Endodermal cell (in vitro differentiated cells): ENCODE measurements at regions not wholly inside any gene's neighbourhood (a gene's known extent, or its start where the extent isn't known, plus 50 kb on each side); places are given as distances from the start of the nearest gene placed in this dataset.
A peak's percentile ranks its signal among the peaks of the same experiment; 100 is the strongest.
"Not testable (repeated sequence)": the region's sequence is repeated elsewhere in the genome, so short reads cannot be mapped to it uniquely, and the experiment has no call there.

Experiments
- DNase-seq: peaks from one replicate; pipeline ENCODE4 v3.0.0-alpha.2; 2017
- H3K27ac ChIP-seq: 2 replicates; pipeline ENCODE4 v1.5.1; 2013; ENCODE audit warnings: mild to moderate bottlenecking, low read depth, low read length, moderate library complexity
- H3K27me3 ChIP-seq: 2 replicates; pipeline ENCODE4 v1.6.1; 2013; ENCODE audit warnings: mild to moderate bottlenecking, low read length, moderate library complexity; ENCODE audit not compliant: insufficient read depth, control insufficient read depth, poor library complexity, severe bottlenecking
- H3K36me3 ChIP-seq: 2 replicates; pipeline ENCODE4 v1.7.0; 2013; ENCODE audit warnings: mild to moderate bottlenecking, low read length, moderate library complexity; ENCODE audit not compliant: control insufficient read depth, insufficient read depth
- H3K4me1 ChIP-seq: one replicate; pipeline ENCODE4 v1.7.0; 2013; ENCODE audit warnings: low read length; ENCODE audit not compliant: control insufficient read depth, insufficient read depth
- H3K4me3 ChIP-seq: 2 replicates; pipeline ENCODE4 v1.5.1; 2013; ENCODE audit warnings: mild to moderate bottlenecking, low read length, moderate library complexity
- H3K9ac ChIP-seq: 2 replicates; pipeline ENCODE4 v1.6.1; 2013; ENCODE audit warnings: mild to moderate bottlenecking, low read length, moderate library complexity; ENCODE audit not compliant: poor library complexity, severe bottlenecking; ENCODE audit errors: extremely low read depth
- H3K9me3 ChIP-seq: 2 replicates; pipeline ENCODE4 v1.6.1; 2013; ENCODE audit warnings: mild to moderate bottlenecking, low read length, moderate library complexity; ENCODE audit not compliant: control insufficient read depth
- H3K27ac Mint-ChIP-seq: 2 replicates; pipeline ENCODE4 v1.8.0; 2020; ENCODE audit warnings: mixed read lengths
- H3K27me3 Mint-ChIP-seq: 2 replicates; pipeline ENCODE4 v1.8.0; 2021; ENCODE audit warnings: mild to moderate bottlenecking, mixed read lengths; ENCODE audit not compliant: insufficient read depth
- H3K36me3 Mint-ChIP-seq: 2 replicates; pipeline ENCODE4 v1.8.0; 2020; ENCODE audit warnings: low read depth, mixed read lengths
- H3K4me1 Mint-ChIP-seq: 2 replicates; pipeline ENCODE4 v1.8.0; 2020; ENCODE audit warnings: mixed read lengths
- H3K4me3 Mint-ChIP-seq: 2 replicates; pipeline ENCODE4 v1.8.0; 2020; ENCODE audit warnings: mild to moderate bottlenecking, moderate library complexity, mixed read lengths
- H3K9me3 Mint-ChIP-seq: 2 replicates; pipeline ENCODE4 v1.8.0; 2020; ENCODE audit warnings: mild to moderate bottlenecking, mixed read lengths
- WGBS, 2 experiments: methylation state at CpG; one replicate each; pipeline versions ENCODE4 v1.1.5 to v1.1.7; 2013; ENCODE audit warnings: missing lambda C conversion rate in 2 of 2, mixed read lengths in 1 of 2; ENCODE audit not compliant: insufficient coverage in 1 of 2, insufficient read length in 1 of 2; 5-methylcytosine and 5-hydroxymethylcytosine counted together
- TF ChIP-seq, protein P1 (sequence below): fragments of 200-600 bp; sonication (generic); conservative IDR thresholded peaks from 2 replicates; pipeline ENCODE4 v1.5.0; 2021; ENCODE audit warnings: antibody characterized with exemption, mild to moderate bottlenecking

DNA sequence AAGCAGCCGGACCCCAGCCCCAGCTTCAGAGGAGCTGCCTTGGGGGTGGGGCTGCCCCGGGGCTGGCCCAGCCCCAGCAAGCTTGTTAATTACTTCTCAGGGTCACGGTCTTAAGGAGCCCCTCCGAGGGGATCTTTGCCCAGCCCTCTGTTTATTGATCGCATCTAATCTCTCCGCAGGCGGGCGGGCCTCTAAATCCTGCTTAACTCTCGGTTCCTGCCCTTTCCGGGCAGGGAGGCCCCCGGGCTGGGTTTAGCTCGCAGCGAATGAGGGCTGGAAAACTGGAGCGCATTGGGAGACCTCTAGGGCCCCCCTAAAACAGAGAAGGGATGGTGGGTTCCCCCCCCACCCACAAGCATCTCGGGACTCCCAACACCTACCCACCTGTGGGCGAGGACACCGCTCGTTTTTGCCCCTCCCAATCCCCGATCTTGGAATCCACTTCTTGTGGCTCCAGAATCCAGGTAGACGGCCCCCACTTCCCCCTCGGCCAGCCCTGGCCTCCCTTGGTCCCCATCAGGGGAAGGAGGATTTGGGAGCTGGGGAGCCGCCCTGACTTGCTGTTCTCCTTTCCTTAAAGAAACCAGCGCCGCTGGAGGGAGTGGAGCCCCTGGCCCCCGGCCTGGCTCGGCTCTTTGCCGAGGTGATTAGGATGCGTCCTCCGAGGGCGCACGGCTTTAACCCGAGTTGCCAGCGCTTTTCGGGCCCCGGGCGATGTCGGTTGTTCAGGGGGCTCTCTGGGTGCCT lies 59.5 kb upstream of the ADGRL1 start:
- 4% methylated on average over 12 to 37 of the region's 37 CpGs for WGBS, 2 experiments
- H3K9me3 ChIP-seq, result no peaks in the 10 kb centered on the region
- TF ChIP-seq, protein P1, sequence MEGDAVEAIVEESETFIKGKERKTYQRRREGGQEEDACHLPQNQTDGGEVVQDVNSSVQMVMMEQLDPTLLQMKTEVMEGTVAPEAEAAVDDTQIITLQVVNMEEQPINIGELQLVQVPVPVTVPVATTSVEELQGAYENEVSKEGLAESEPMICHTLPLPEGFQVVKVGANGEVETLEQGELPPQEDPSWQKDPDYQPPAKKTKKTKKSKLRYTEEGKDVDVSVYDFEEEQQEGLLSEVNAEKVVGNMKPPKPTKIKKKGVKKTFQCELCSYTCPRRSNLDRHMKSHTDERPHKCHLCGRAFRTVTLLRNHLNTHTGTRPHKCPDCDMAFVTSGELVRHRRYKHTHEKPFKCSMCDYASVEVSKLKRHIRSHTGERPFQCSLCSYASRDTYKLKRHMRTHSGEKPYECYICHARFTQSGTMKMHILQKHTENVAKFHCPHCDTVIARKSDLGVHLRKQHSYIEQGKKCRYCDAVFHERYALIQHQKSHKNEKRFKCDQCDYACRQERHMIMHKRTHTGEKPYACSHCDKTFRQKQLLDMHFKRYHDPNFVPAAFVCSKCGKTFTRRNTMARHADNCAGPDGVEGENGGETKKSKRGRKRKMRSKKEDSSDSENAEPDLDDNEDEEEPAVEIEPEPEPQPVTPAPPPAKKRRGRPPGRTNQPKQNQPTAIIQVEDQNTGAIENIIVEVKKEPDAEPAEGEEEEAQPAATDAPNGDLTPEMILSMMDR, result no peak
- H3K27me3 ChIP-seq, result no peaks in the 10 kb centered on the region
- Mint-ChIP-seq H3K27me3 (peaks cover 11% of the 10 kb centered on the region), H3K4me1 (peaks cover 17% of the 10 kb centered on the region), H3K4me3 (peak overlapping the region; percentile 61), H3K9me3 (peaks cover 3% of the 10 kb centered on the region), H3K27ac (peak overlapping the region; percentile 85), H3K36me3 (no peaks in the 10 kb centered on the region)
- H3K4me3 ChIP-seq, result peak overlapping the region; percentile 82
- DNase-seq, result peak; percentile 85
- H3K9ac ChIP-seq, result peak overlapping the region; percentile 57
- H3K27ac ChIP-seq, result no peak overlapping the region
- no peaks in the 10 kb centered on the region for H3K4me1 ChIP-seq
- H3K36me3 ChIP-seq, result no peaks in the 10 kb centered on the region

GRCh38 chr19:14255902-14256649 lies 50.1 kb upstream of the ADGRL1 start:
- H3K9me3 ChIP-seq, H3K27ac ChIP-seq, H3K4me1 Mint-ChIP-seq, H3K36me3 Mint-ChIP-seq, H3K9ac ChIP-seq, H3K27me3 Mint-ChIP-seq, H3K4me3 ChIP-seq, H3K36me3 ChIP-seq, H3K4me1 ChIP-seq, H3K27me3 ChIP-seq, H3K4me3 Mint-ChIP-seq, H3K9me3 Mint-ChIP-seq: not testable (repeated sequence)
- peak; percentile 75 for DNase-seq
- 72% methylated on average over 7 of the region's 7 CpGs; no CpG with 5 or more reads in 1 of the 2 experiments for WGBS, 2 experiments
- peak overlapping the region; percentile 77 for H3K27ac Mint-ChIP-seq
